ENCODE measurements at regions not wholly inside any gene's neighbourhood (a gene's known extent, or its start where the extent isn't known, plus 50 kb on each side); places are given as distances from the start of the nearest gene placed in this dataset.
A peak's percentile ranks its signal among the peaks of the same experiment; 100 is the strongest.

- peak; percentile 12 for DNase-seq
Observed at GRCh38 chr6:30396833-30397479, 52.0 kb downstream of the RPP21 start.

- DNase-seq: no peak
Observed at GRCh38 chr6:30397697-30398096, 52.7 kb downstream of the RPP21 start.

GRCh38 chr6:30399390-30400058 lies 54.6 kb downstream of the RPP21 start:
- no peak for DNase-seq

GRCh38 chr6:30405934-30406333 lies 61.0 kb downstream of the RPP21 start:
- no peak for DNase-seq

DNA sequence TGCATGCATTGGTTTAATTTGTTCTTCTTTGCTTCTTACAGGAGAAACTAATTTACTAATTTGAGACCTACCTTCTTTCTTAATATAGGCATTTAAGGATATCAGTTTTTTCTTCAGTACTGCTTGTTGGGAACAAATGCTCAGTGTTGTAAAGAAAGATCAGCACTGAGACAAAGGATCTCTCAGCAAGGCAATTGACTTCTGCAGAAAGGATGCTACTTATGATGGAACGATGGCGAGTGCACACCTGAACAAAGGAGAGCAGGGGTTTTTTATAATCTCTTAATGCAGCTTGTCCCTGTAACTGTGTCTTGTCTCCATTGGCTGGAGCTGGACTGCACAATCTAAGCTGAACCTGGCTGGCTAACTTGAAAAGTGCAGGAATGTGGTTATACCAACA lies 64.2 kb downstream of the RPP21 start:
- no peak for DNase-seq

- DNase-seq: no peak
Observed at GRCh38 chr6:30411515-30412207, 66.7 kb downstream of the RPP21 start.

DNA sequence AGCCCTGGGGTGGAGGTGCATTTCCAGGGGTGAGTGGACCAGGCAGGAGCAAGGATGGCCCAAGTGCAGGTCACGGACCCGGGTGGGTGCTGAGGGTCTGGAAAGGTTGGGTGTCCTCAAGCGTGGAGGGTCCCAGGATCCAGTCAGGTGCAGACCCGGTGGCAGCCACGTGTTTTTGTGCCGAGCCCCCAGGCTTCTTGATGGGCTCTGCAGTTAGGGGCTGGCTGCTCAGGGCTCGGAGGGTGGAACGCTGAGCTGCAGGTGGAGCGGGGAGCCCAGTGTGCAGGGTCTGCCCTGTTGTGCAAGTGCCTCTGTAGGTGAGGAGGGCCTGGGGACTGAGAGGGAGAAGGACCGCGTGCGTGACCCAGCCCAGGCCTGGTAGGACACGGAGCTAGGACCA lies 70.9 kb upstream of the HLA-E start:
- no peak for DNase-seq

DNA sequence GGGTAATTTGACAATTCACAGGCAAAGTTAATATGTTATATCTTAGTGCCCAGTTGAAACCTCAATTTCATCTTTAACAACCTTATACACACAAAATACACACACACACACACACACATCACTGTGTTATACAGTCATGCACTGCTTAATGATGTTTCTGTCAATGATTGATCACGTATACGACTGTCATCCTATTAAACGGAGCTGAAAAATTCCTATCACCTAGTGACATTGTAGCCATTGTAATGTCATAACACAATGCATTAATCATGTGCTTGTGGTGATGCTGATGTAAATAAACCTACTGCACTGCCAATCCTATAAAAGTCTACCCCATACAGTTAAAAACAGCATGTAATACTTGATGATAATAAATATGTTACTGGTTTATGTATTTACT lies 64.8 kb upstream of the HLA-E start:
- no peak for DNase-seq
